OCI-LY1 (cell line): ENCODE measurements at regions not wholly inside any gene's neighbourhood (a gene's known extent, or its start where the extent isn't known, plus 50 kb on each side); places are given as distances from the start of the nearest gene placed in this dataset.

Source experiments
- H2AFZ ChIP-seq: fragments of 200-600 bp; sonication (generic), shearing (Covaris generic); 2 replicates; pipeline ENCODE4 v1.6.0; 2014; ENCODE audit warnings: antibody characterized with exemption, mild to moderate bottlenecking, low read length
- H3F3A ChIP-seq: fragments of 200-600 bp; sonication (generic), shearing (Covaris generic); 2 replicates; pipeline ENCODE4 v1.6.0; 2014; ENCODE audit warnings: mild to moderate bottlenecking, antibody characterized with exemption, low read length, moderate library complexity; ENCODE audit not compliant: insufficient read depth
- H3K27ac ChIP-seq: fragments of 200-600 bp; sonication (generic); 2 replicates; pipeline ENCODE4 v1.5.1; 2014; ENCODE audit warnings: low read length, mixed run types, mild to moderate bottlenecking, low read depth; ENCODE audit not compliant: poor library complexity, severe bottlenecking
- H3K27me3 ChIP-seq: fragments of 200-600 bp; sonication (generic); 2 replicates; pipeline ENCODE4 v1.6.0; 2014; ENCODE audit warnings: antibody characterized with exemption, mild to moderate bottlenecking, low read length, moderate library complexity; ENCODE audit not compliant: insufficient read depth
- H3K36me3 ChIP-seq: fragments of 200-600 bp; sonication (generic); 2 replicates; pipeline ENCODE4 v1.6.1; 2014; ENCODE audit warnings: mild to moderate bottlenecking, antibody characterized with exemption, low read length, moderate library complexity, mixed read lengths; ENCODE audit not compliant: insufficient read depth
- H3K4me1 ChIP-seq: fragments of 200-600 bp; sonication (generic); 2 replicates; pipeline ENCODE4 v1.5.1; 2014; ENCODE audit warnings: mild to moderate bottlenecking, low read length, moderate library complexity; ENCODE audit not compliant: insufficient read depth, severe bottlenecking
- H3K4me2 ChIP-seq: fragments of 200-600 bp; sonication (generic), shearing (Covaris generic); 2 replicates; pipeline ENCODE4 v1.6.1; 2014; ENCODE audit warnings: low read length
- H3K4me3 ChIP-seq: fragments of 200-600 bp; sonication (generic); 2 replicates; pipeline ENCODE4 v1.5.1; 2014; ENCODE audit warnings: low read length, low read depth, mild to moderate bottlenecking, mixed read lengths; ENCODE audit not compliant: poor library complexity, severe bottlenecking
- H3K79me2 ChIP-seq: fragments of 200-600 bp; shearing (Covaris generic); 2 replicates; pipeline ENCODE4 v1.6.1; 2016; ENCODE audit warnings: mixed run types, low read length, mixed read lengths; ENCODE audit not compliant: insufficient read depth
- H3K9ac ChIP-seq: fragments of 200-600 bp; sonication (generic), shearing (Covaris generic); 2 replicates; pipeline ENCODE4 v1.6.1; 2014; ENCODE audit warnings: mild to moderate bottlenecking, low read length, mixed read lengths
- H3K9me2 ChIP-seq: fragments of 200-600 bp; sonication (generic), shearing (Covaris generic); 2 replicates; pipeline ENCODE4 v1.6.1; 2014; ENCODE audit warnings: low read depth, mild to moderate bottlenecking, low read length, mixed read lengths
- H3K9me3 ChIP-seq: fragments of 200-600 bp; shearing (Covaris generic); 2 replicates; pipeline ENCODE4 v1.6.1; 2014; ENCODE audit warnings: low read length, mixed read lengths
- H4K20me1 ChIP-seq: fragments of 200-600 bp; sonication (generic), shearing (Covaris generic); 2 replicates; pipeline ENCODE4 v1.6.0; 2016; ENCODE audit warnings: mild to moderate bottlenecking, low read length; ENCODE audit not compliant: insufficient read depth
- CTCF ChIP-seq: fragments of 200-600 bp; sonication (generic), shearing (Covaris generic); IDR thresholded peaks from 2 replicates; pipeline ENCODE4 v1.5.1; 2017; ENCODE audit warnings: mild to moderate bottlenecking, antibody characterized with exemption, low read length, moderate library complexity, mixed read lengths
- EZH2 ChIP-seq: fragments of 200-600 bp; sonication (generic), shearing (Covaris generic); IDR thresholded peaks from 2 replicates; pipeline ENCODE4 v1.8.0; 2017; ENCODE audit warnings: borderline replicate concordance, mixed run types, mild to moderate bottlenecking, antibody characterized with exemption, low read length, moderate library complexity, mixed read lengths

- Histone ChIP-seq H3K9ac (no peak overlapping the region), H3K79me2 (no peaks in the 10 kb centered on the region), H3K36me3 (no peaks in the 10 kb centered on the region), H4K20me1 (no peaks in the 10 kb centered on the region), H3F3A (no peaks in the 10 kb centered on the region), H3K27me3 (no peaks in the 10 kb centered on the region; the same call in none of the 2 replicates), H3K4me3 (no peak overlapping the region), H2AFZ (no peak overlapping the region), H3K4me2 (no peak overlapping the region), H3K9me3 (no peaks in the 10 kb centered on the region), H3K27ac (no peak overlapping the region), H3K9me2 (no peaks in the 10 kb centered on the region), H3K4me1 (no peaks in the 10 kb centered on the region)
- TF ChIP-seq EZH2 (no peak), CTCF (no peak)
Observed at GRCh38 chr3:170778240-170779217, 91.5 kb downstream of the RPL22L1 start.

- Histone ChIP-seq H4K20me1 (no peaks in the 10 kb centered on the region), H3K4me2 (no peak overlapping the region), H3K27me3 (no peaks in the 10 kb centered on the region; the same call in none of the 2 replicates), H3K9me2 (no peaks in the 10 kb centered on the region), H3K4me3 (no peak overlapping the region), H3K9me3 (no peaks in the 10 kb centered on the region), H3K4me1 (no peaks in the 10 kb centered on the region), H3K9ac (no peak overlapping the region), H3K36me3 (no peaks in the 10 kb centered on the region), H3K27ac (no peak overlapping the region), H2AFZ (no peak overlapping the region), H3F3A (no peaks in the 10 kb centered on the region), H3K79me2 (no peaks in the 10 kb centered on the region)
- TF ChIP-seq EZH2, result no peak
- TF ChIP-seq CTCF, result no peak
Observed at GRCh38 chr3:170777564-170777926, 92.5 kb downstream of the RPL22L1 start.

- Histone ChIP-seq H3K27me3 (no peaks in the 10 kb centered on the region; the same call in none of the 2 replicates), H3K9me2 (no peaks in the 10 kb centered on the region), H3K36me3 (no peaks in the 10 kb centered on the region), H3K27ac (no peak overlapping the region), H3K4me2 (no peak overlapping the region), H3K79me2 (no peaks in the 10 kb centered on the region), H4K20me1 (no peaks in the 10 kb centered on the region), H2AFZ (no peak overlapping the region), H3K9ac (no peak overlapping the region), H3K9me3 (no peaks in the 10 kb centered on the region), H3K4me3 (no peak overlapping the region), H3F3A (no peaks in the 10 kb centered on the region), H3K4me1 (no peaks in the 10 kb centered on the region)
- TF ChIP-seq CTCF (no peak), EZH2 (no peak)
Observed at GRCh38 chr3:170776887-170777563, 93.0 kb downstream of the RPL22L1 start.
